T-helper 1 cell (primary cell): ENCODE measurements at regions not wholly inside any gene's neighbourhood (a gene's known extent, or its start where the extent isn't known, plus 50 kb on each side); places are given as distances from the start of the nearest gene placed in this dataset.

Source experiments
- DNase-seq, 5 donors: peaks; one replicate each; pipeline ENCODE4 v3.0.0-alpha.2; 2012 to 2020

GRCh38 chr1:216847397-216848036 is 124.3 kb upstream of the ESRRG start:
- no peak for DNase-seq

DNA sequence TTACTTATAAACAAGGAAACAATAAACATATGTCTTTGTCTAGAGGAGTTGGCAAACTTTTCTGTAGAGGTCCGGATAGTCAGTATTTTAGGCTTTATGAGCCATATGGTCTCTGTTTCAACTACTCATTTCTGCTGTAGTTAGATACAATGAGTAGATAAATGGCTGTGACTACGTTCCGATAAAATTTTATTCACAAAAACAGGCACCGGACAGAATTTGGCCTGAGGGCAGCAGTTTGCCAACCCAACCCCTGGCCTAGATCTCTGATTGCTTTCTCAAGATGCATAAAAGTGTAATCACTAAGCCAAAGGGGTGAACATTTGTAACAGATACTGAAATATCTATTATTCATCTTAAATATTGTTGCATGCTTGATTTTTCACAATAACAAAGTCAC is 123.1 kb upstream of the ESRRG start:
- no peak for DNase-seq

- no peak for DNase-seq
These were observed 120.2 kb upstream of the ESRRG start for GRCh38 chr1:216843409-216843808.

DNA sequence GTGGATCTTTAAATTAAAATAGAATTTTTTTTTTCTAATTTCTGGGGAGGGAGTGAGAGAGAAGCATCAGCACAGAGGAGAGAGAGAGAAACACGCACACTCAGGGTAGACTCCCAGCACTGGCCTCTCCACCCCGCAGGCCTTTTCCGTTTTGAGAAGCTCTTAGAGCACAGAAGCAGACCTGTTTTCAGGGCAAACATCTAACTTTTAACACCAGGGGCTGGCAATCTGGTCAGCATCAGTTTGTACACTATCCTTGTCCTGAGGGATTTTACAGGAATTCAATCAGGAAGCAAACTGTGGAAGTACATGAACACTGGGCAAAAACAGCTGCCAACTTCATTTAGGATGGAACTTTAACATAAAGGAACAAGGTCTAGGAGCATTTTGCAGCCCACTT is 117.9 kb upstream of the ESRRG start:
- DNase-seq: no peak

- DNase-seq: no peak
These were observed 113.1 kb upstream of the ESRRG start for GRCh38 chr1:216836316-216836715.

- DNase-seq: no peak
These were observed 110.3 kb upstream of the ESRRG start for GRCh38 chr1:216833509-216833908.

DNA sequence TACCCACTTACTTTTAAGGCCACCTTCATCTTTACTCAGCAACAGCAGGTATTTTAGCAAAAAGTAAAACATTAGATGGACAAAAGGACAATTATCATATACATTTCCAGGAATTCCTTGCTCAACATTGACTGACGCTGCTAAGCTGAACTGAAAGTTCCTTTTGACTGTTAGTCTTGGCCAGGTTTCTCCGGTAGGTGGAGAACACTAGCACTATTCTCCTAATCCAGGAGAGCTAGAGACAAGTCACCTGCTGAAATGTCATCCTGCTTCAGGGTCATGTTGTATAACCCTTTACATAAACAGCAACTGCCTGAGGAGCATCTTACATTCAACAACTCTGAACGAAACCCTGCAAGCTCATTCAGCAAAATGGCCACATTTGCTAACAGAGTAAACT is 109.0 kb upstream of the ESRRG start:
- no peak for DNase-seq

DNA sequence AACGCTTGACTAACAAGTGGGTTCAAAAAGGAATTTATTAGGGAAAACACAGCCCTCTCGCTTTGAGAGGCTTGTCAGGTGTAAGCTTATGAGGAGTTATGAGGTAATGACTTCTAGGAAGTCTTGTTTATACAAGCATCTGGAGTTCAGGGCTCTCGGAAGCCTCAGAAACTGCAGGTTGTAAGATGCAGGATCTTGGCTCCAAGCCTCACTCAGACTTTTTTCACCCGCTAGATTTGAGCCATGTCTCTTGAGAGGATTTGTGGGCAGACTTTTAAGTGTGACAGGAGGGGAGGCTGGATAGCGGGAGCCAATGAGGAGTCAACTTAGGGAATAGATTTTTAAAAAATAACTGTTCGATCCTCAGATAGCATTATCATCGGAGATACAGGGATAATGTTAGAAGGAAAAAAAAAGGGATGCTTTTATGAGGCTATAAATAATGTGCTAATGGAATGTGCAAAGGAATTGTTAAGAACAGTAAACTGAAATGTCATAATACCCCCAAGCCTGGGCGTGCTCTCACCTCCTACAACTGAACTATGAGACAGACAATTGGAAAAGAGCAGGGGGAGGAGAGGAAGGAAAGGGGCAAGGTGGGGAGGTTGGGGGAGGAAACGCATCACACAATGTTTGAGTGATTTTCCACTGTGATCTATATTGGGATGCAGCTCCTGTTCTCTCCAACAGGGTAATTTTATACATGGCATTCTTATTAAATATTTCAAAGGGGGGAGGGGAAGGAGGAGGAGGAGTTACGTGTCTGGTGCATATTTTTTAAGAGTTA is 107.4 kb upstream of the ESRRG start:
- DNase-seq: no peak

GRCh38 chr1:216827251-216827650 is 104.0 kb upstream of the ESRRG start:
- no peak for DNase-seq

GRCh38 chr1:216826646-216827045 is 103.4 kb upstream of the ESRRG start:
- no peak for DNase-seq

DNA sequence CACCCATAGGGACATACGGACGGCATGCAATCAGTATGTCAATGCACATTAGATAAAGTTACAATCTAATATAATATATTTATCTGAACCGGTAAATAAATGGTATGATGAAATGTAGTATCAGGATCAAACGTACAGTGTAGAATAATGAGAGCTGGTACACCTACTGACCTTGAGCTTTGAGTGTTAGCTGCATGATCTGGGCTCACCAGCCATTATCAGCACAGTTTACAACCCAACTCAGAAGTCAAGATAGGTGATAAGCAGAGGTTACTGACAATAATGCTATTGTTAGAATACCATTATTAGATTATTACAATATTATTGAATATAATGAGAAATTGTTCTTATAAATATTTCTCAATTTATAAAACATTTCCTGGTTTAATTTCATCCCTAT is 103.0 kb upstream of the ESRRG start:
- no peak for DNase-seq

DNA sequence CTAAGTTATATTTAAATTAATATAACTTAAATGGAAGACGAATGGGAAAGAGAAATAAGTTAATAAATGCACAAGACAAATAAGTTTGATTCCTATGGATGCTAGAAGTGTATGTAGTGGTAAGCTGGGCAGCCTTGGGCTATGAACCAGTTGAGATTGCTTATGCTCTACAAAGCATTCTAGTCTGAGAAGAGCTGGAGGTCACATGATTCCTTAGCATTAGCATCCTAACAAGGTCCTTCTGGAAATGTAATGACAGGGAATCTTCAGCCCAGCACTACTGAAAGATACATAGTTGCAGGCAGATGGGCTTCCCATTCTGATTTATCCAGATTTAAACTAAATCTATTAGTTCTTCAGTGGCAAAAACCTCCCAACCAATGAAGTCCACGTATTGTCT is 102.3 kb upstream of the ESRRG start:
- DNase-seq: no peak

DNA sequence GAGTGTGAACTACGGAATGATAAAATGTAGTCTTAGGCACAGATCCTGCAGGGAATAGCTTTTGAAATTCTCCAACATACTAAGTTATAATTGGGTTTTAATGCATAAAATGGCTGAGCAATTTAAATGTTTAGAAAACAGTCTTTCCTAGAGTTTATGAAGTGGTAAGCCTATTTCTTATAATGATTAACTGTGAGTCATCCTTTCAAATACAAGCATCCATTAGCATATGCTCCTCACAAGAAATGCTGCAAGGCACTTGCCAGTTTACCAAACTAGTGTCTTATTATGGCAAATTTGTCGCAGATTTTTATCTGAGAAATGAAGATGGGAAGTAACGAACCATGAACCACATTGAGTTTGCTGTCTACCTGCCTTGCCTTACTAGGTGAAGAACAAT is 101.3 kb upstream of the ESRRG start:
- DNase-seq: no peak

- no peak for DNase-seq
These were observed 100.5 kb upstream of the ESRRG start for GRCh38 chr1:216823731-216824130.

DNA sequence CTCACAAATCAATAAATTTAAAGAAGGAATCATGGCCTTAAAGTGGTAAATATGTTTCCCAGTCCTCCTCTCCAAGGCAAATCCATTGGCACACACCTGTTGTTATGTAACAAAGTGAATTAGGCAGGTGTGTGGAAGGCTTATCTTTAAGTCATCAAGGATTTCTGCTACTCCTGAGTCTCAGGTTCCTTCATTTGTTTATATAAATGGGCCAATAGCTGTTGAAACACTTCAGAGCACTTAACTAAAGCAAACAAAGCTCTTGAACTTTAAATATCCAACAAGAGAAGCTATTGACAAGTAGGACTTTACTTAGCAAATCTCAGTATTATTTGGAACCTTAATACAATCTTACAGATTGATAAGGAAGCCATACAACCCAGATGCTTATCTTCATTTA is 99.3 kb upstream of the ESRRG start:
- no peak for DNase-seq

DNA sequence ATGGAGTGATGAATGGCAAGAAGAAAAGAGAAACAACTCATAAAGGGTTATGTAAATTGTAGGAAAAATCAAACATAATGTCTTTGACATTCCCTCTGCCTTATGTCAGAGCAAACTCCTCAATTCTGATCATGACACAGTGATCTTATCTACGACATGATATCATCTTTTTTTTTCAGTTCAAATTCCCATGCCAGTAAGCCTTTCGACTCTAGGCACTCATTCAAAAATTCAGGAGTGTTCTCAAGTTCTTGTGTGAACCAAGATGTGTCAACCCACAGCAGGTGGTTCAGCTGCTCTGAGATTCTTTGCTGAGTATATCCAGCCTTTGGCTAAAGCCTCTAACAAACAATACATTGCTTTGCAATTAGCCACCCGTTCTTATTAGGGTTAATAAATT is 97.1 kb upstream of the ESRRG start:
- no peak for DNase-seq

DNA sequence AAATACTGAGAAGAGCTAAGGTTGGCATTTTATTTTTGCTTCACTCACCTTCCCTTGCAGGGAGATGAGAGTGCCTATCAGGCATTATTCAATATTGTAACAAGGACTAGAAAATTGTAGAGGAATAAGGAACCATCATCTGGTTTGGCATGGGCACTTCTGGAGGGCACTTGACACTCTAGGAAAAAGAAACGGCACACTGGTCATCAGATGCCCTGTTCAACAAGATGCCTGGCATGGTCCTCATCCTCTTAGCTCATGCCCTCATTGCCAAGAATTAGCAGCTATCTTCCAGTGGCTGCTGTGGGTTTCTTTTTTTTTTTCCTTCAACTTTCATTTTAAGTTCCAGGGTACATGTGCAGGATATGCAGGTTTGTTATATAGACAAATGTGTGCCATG is 95.1 kb upstream of the ESRRG start:
- no peak for DNase-seq

DNA sequence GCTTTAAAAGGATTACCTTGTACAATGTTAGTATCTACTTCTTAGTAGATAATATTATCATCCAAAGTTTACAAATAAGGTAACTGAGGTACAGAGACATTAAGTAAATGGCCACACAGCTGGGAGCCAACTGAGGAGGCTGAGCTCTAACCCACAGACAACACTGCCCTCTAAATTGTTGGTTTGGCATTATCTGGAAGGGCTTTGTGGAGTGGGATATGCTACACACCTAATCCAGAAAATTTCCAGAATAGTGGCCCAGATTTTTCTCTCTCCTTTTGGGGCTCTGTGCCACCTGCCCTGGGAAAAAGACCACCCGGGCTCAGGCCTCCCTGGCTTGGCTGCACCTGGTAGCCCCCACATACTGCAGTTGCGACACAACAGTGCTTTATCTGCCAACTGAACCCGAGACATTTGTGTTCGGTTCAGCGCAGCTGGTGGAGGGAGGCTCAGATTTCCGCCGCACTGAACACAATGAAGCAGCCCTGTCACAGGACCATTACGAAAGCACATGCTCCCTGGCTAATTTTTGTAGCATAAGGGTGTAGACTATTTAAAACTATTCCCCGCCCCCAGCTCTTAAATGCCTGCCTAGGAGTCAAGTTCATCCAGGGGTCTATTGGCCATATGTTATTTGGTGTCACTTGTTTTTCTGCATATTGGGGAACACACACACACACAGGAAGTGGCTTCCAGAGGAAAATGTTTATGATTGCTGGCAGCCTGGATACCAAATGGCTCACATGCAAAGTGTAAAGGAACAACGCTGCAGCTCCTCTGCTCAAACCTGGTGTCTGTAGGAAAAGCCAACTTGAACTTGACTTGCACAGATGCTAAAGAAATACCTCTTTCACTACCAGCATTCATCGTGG is 92.3 kb upstream of the ESRRG start:
- DNase-seq: no peak

DNA sequence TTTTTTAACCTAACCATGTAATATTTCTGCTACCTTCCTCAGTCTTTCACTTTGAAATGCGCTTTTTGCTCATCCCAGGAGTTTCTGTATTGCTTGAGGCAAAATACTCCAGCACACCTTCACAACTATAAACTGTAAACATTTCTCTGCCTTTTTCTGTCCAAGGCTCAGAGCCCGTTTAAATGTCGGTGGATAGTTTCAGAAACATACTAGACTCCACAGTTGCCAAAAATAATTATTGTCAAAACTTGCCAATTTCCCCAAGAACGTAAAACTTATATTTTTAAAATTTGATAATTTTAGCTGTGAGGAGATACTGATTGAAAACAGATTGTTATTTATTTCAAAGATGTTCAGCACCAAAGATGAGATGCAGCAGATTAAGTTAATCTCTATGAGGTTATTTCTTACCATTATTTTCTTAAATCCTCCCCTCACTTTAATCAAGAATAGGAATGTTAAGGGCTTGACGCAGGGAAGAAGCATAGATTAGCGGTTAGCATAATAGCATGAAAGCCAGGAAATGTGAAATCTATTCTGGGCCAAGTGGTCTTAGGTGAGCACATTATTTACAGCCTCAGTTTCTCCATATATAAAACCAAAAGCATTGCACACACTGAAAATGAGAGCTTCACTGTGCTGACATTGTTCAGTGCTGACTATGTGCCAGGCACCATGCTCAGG is 91.5 kb upstream of the ESRRG start:
- DNase-seq: no peak

- no peak for DNase-seq
These were observed 89.7 kb upstream of the ESRRG start for GRCh38 chr1:216812966-216813365.

DNA sequence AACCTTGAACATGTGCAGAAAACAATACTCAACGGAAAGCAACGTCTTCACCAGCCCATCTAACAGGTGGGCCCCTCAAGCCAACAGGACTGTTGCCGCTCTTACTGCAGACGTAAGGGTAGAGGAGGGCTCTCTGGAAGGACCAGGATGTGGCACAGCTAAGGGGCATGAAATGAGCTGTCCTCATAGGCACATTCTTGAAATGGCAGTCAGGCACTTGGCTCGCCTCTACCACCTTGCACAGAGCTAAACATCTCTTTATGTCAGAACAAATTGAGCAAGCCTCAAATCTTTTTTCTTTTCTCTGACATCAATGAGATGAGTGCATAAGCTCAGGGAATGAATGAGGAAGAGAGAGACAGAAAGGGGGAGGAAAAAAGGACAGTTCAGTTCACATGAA is 86.4 kb upstream of the ESRRG start:
- no peak for DNase-seq

DNA sequence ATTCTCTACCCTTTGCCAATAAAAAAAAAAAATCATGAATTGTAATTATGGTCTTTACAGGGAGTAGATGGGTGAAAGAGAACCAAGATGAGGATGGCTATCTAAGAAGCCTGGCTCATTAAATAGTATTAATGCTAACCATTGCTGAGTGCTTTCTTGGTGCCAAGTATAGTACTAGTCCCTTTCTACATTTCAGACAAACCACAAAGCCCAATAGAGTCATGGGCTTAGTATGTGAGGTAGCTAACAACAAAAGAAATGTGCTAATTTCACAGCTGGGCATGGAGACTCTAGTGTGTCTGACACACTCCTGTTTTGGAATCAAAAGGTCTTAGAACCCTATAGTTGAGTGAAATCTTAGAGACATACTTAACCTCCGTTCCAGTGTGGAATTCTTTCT is 84.5 kb upstream of the ESRRG start:
- no peak for DNase-seq

DNA sequence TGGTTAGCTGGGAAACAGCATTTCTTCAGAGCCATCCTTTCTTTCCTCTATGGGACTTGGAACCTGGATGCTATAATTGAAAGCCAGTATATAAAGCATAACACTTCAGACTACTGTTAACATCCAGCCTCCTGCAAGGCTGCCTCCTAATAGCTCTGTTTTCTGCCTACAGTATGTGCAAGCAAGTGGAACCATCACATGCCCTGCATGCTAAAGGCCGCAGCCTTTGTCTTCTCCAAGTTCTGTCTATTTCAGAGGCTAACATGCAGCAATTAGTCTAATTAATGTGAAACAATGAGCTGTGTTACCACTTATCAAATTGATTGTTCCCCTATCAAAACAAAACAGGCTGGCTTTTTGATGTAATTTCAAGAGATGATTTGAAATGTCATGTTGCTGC is 82.7 kb upstream of the ESRRG start:
- no peak for DNase-seq
